ENCODE measurements at regions not wholly inside any gene's neighbourhood (a gene's known extent, or its start where the extent isn't known, plus 50 kb on each side); places are given as distances from the start of the nearest gene placed in this dataset.

DNA sequence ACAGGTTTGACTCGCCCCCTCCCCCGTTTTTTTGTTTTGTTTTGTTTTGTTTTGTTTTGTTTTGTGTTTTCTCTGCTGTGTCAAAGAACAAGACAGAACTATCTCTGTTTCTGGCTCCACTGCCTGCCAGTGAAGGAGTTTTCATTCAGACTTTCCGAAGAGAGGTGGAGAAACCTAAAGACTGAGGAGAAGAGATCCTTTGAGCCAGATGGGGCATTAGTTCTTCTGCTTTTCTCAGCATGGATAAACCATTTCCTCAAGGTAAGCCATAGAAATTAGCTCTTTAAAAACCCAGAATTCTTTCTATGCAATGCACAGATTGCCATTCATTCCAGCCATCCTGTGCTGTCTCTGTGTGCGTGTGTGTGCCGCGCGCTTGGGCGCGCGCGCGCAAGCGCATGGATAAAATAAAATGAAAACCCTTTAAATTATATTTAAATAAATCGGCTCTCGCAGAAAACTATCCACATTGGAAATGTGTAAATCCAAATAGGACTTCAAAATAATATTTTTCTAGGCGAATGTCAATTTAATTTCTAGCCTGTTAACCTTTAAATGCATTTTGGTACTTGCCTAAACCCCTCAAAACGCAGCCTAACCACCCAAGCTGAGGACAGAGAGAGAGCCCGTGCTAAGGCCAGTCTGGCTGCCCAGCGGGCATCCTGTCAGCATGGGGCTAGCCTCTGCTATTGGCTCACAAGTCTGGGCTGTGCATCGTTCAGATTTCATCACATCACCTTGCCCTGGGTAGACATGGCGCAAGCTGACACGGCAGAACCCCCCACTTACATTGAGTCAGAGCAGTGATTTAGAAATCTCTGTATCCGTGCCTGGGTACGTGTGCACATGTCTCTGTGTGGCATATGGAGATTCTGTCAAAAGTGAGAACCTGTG, 113.0 kb upstream of the VAMP7 start:
- Histone ChIP-seq H3K4me1 (no peaks in the 10 kb centered on the region), H3K36me3 (no peaks in the 10 kb centered on the region), H3K27ac (peak overlapping the region in 1 of 2 donors; percentile 72), H3K27me3 (no peaks in the 10 kb centered on the region), H3K9me3 (no peaks in the 10 kb centered on the region), H3K4me3 (peak overlapping the region in 1 of 2 donors; percentile 48)
- no peak for DNase-seq (ENCODE audit: low spot score)
- TF ChIP-seq, protein P1, sequence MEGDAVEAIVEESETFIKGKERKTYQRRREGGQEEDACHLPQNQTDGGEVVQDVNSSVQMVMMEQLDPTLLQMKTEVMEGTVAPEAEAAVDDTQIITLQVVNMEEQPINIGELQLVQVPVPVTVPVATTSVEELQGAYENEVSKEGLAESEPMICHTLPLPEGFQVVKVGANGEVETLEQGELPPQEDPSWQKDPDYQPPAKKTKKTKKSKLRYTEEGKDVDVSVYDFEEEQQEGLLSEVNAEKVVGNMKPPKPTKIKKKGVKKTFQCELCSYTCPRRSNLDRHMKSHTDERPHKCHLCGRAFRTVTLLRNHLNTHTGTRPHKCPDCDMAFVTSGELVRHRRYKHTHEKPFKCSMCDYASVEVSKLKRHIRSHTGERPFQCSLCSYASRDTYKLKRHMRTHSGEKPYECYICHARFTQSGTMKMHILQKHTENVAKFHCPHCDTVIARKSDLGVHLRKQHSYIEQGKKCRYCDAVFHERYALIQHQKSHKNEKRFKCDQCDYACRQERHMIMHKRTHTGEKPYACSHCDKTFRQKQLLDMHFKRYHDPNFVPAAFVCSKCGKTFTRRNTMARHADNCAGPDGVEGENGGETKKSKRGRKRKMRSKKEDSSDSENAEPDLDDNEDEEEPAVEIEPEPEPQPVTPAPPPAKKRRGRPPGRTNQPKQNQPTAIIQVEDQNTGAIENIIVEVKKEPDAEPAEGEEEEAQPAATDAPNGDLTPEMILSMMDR (IDR thresholded peaks at IDR 0.05), result no peak

DNA sequence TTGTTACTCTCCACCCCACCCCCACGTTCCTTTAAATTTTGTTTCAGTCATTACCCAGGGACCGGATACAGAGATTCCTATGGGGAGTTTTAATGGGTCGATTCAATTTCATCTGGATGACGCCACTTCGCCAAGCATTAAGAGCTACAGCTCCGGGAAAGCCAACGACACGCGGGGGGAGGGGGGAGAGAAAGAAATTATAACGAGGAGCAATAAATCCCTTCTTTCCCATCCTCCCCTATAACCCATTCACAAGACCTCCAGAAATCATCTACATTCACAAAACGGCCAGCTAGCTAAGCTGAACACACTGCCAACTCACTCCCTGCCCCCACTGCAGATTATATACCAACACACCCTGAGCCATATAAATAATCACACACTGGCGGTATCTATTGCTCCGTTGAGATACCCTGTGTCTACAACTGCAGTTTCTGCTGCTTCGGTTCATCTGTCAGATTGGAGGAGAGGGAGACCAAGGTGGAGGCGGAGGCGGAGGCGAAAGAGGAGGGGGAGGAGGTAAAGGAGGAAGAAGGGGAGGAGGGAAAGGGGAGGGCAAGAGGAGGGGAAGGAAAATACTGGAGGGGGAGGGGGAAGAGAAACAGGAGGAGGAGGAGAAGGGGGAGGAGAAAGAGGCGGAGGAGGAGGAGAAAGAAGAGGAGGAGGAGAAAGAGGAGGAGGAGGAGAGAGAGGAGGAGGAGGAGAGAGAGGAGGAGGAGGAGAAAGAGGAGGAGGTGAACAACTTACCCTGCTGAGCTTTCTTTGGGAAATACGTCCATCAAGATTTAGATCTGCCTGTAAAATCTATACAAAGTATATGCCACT, 113.9 kb upstream of the VAMP7 start:
- TF ChIP-seq, protein P1 (IDR thresholded peaks at IDR 0.05), result no peak
- H3K9me3 ChIP-seq, result no peaks in the 10 kb centered on the region
- no peak for DNase-seq (ENCODE audit: low spot score)
- H3K27me3 ChIP-seq, result no peaks in the 10 kb centered on the region
- H3K4me3 ChIP-seq, result peak overlapping the region; percentile 42 to 48
- peak overlapping the region; percentile 18 to 72 for H3K27ac ChIP-seq
- no peaks in the 10 kb centered on the region for H3K4me1 ChIP-seq
- H3K36me3 ChIP-seq, result no peaks in the 10 kb centered on the region

DNA sequence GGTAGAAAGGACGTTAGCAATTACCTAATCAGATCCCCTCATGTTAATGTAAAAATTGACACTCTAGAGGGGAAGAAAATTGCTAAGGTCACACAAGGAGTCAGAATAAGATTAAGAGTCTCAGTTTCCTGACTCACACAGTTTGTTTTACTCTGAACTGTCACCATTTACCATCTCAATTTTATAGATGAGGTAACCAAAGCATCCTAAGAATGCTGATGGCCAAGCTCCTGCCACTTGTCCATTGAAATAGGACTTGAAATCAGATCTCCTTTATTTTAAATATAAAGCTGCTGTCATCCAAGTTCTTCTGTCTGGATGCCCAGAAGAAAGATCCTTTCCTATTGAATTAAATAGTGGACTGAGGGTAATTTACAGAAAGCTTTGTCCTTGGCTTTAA, 114.8 kb upstream of the VAMP7 start:
- no peak for DNase-seq (ENCODE audit: low spot score)
- Histone ChIP-seq H3K4me3 (no peak overlapping the region), H3K36me3 (no peaks in the 10 kb centered on the region), H3K9me3 (no peaks in the 10 kb centered on the region), H3K4me1 (no peaks in the 10 kb centered on the region), H3K27me3 (no peaks in the 10 kb centered on the region), H3K27ac (peak overlapping the region in 1 of 2 donors; percentile 72)
- TF ChIP-seq, protein P1 (IDR thresholded peaks at IDR 0.05), result no peak

DNA sequence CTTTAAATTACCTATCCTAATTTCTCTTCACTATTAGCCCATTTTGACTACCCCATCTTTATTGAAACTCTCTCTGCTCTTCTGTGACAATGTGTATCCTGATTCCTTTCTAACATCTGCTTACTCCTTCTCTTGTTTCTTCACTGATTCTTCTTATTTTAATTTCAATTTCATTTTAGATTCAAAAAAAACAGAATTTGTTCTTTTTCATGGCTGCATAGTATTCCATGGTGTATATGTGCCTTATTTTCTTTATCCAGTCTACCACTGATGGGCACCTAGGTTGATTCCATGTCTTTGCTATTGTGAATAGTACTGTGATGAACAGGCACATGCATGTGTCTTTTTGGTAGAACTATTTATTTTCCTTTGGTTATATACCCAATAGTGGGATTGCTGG, 120.0 kb upstream of the VAMP7 start:
- Histone ChIP-seq H3K36me3 (no peaks in the 10 kb centered on the region), H3K9me3 (no peaks in the 10 kb centered on the region), H3K27ac (no peak overlapping the region), H3K27me3 (no peaks in the 10 kb centered on the region), H3K4me1 (no peaks in the 10 kb centered on the region), H3K4me3 (no peak overlapping the region)
- TF ChIP-seq, protein P1 (IDR thresholded peaks at IDR 0.05), result no peak
- DNase-seq (ENCODE audit: low spot score), result no peak

DNA sequence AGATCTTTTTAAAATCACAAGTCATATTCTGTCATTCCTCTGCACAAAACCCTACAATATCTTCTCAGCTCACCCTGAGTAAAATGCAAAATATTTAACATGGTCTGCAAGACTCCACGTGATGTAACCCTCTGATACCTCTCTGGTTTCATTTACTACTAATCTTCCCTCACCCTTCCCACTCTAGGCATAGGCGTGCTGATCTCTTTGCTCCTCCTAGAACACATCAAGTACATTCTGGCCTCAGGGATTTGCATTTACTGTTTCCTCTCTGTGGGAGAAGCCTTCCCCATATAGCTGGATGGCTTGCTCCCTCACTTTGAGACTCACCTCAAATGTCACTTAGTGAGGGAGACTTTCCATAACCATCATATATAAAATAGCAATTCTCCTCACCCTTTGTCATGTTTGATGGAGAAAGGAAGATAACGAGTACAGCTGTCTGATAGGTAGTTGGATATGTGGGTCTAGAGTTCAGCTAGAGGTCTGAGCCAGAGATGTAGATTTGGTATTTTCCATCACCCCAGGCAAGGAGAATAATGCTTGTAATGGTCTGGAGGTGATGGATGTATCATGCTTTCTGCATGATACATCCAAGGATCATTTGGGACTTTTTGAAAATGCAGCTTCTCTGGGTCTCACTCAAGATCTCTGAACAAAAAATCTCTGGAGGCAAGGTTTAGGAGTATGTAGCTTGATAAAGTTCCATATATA, 123.9 kb upstream of the VAMP7 start:
- TF ChIP-seq, protein P1 (IDR thresholded peaks at IDR 0.05), result no peak
- no peak overlapping the region for H3K4me3 ChIP-seq
- no peak overlapping the region for H3K27ac ChIP-seq
- H3K27me3 ChIP-seq, result no peaks in the 10 kb centered on the region
- no peaks in the 10 kb centered on the region for H3K4me1 ChIP-seq
- H3K9me3 ChIP-seq, result no peaks in the 10 kb centered on the region
- no peaks in the 10 kb centered on the region for H3K36me3 ChIP-seq
- no peak for DNase-seq (ENCODE audit: low spot score)
